Cardiac fibroblast (primary cell): ENCODE measurements at regions not wholly inside any gene's neighbourhood (a gene's known extent, or its start where the extent isn't known, plus 50 kb on each side); places are given as distances from the start of the nearest gene placed in this dataset.
A peak's percentile ranks its signal among the peaks of the same experiment; 100 is the strongest.

Experiments used
- DNase-seq, 2 donors: peaks; one replicate each; pipeline versions ENCODE4 v3.0.0 to v3.0.0-alpha.2; 2010; ENCODE audit warnings: low read depth in 2 of 2
- H3K4me3 ChIP-seq, 2 donors: replicated peaks in 1 of 2; 1 replicate in 1 of 2; 2 replicates in 1 of 2; pipeline ENCODE4 v1.5.1; 2011; ENCODE audit warnings: low read depth in 2 of 2, low read length in 2 of 2, mild to moderate bottlenecking in 2 of 2, moderate library complexity in 1 of 2
- CTCF ChIP-seq: IDR thresholded peaks from one replicate; pipeline ENCODE4 v1.5.1; 2011; ENCODE audit warnings: low read depth, mild to moderate bottlenecking, low read length, inconsistent platforms

- TF ChIP-seq CTCF = no peak
- no peak overlapping the region for H3K4me3 ChIP-seq
- no peak for DNase-seq
These were observed 68.4 kb downstream of the MYEOV start for GRCh38 chr11:69362315-69362714.

- no peak overlapping the region for H3K4me3 ChIP-seq
- no peak for TF ChIP-seq CTCF
- peak; percentile 38 to 63 for DNase-seq
These were observed 71.0 kb downstream of the MYEOV start for GRCh38 chr11:69364921-69365320.

- H3K4me3 ChIP-seq = no peak overlapping the region
- TF ChIP-seq CTCF = no peak
- DNase-seq = no peak
These were observed 71.6 kb downstream of the MYEOV start for GRCh38 chr11:69365558-69365957.

- H3K4me3 ChIP-seq = no peak overlapping the region
- DNase-seq = no peak
- TF ChIP-seq CTCF = no peak
These were observed 72.6 kb downstream of the MYEOV start for GRCh38 chr11:69366591-69366990.

- no peak for DNase-seq
- TF ChIP-seq CTCF = no peak
- no peak overlapping the region for H3K4me3 ChIP-seq
These were observed 73.4 kb downstream of the MYEOV start for GRCh38 chr11:69367211-69367964.

GRCh38 chr11:69368119-69368880 is 74.3 kb downstream of the MYEOV start:
- no peak for DNase-seq
- no peak overlapping the region for H3K4me3 ChIP-seq
- TF ChIP-seq CTCF = no peak
